ENCODE measurements at regions not wholly inside any gene's neighbourhood (a gene's known extent, or its start where the extent isn't known, plus 50 kb on each side); places are given as distances from the start of the nearest gene placed in this dataset.

DNA sequence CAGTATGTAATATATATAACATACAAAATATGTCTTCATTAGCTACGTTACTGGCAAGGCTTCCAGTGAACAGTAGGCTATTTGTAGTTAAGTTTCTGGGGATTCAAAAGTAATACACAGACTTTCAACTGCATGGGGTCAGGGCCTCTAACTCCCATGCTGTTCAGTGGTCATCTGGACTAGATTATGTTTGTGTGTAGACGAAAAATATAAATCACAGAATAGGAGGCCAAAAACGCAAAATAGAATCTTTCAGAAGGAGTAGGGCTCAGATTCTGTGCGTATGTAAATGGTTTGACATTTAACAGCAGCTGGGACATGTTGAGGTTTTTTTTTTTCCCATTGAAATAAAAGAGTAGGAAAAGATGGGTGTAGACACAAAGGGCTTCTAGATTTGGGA is 1048.7 kb upstream of the WWC1 start:
- no peak overlapping the region for H2AK5ac ChIP-seq (ENCODE audit: low read length, severe bottlenecking)
- no peak overlapping the region for H4K91ac ChIP-seq (ENCODE audit: low read length)
- H2AFZ ChIP-seq (ENCODE audit: low read depth, low read length) = no peak overlapping the region
- H3K23ac ChIP-seq (ENCODE audit: low read length in 2 of 2) = no peak overlapping the region
- WGBS = 85% methylated on average over 4 of the region's 4 CpGs
- H2BK12ac ChIP-seq (ENCODE audit: low read length in 2 of 2) = no peak overlapping the region
- H3K27ac ChIP-seq (ENCODE audit: low read length, poor library complexity, severe bottlenecking) = no peak overlapping the region
- H3K4me2 ChIP-seq (ENCODE audit: low read length, poor library complexity, severe bottlenecking) = no peak overlapping the region
- H2BK15ac ChIP-seq (ENCODE audit: low read depth, poor library complexity, severe bottlenecking) = no peak overlapping the region
- H2BK120ac ChIP-seq (ENCODE audit: low read depth, low read length) = no peak overlapping the region
- H3K36me3 ChIP-seq (ENCODE audit: control insufficient read depth in 1 of 2, insufficient read depth in 2 of 2, low read depth in 1 of 2, low read length in 2 of 2) = no peaks in the 10 kb centered on the region
- H3K27me3 ChIP-seq (ENCODE audit: control insufficient read depth in 1 of 2, insufficient read depth in 1 of 2, low read length in 2 of 2) = no peaks in the 10 kb centered on the region
- H3K18ac ChIP-seq (ENCODE audit: low read depth in 1 of 2, low read length in 2 of 2) = no peak overlapping the region
- no peaks in the 10 kb centered on the region for H3K9me3 ChIP-seq (ENCODE audit: control insufficient read depth, low read length)
- no peaks in the 10 kb centered on the region for H3K4me1 ChIP-seq (ENCODE audit: control insufficient read depth, insufficient read depth, low read depth, low read length)
- DNase-seq = no peak
- no peak overlapping the region for H3K9ac ChIP-seq (ENCODE audit: low read length)
- H3K79me1 ChIP-seq (replicated peaks; ENCODE audit: low read length, poor library complexity, severe bottlenecking) = no peaks in the 10 kb centered on the region
- no peak overlapping the region for H3K4ac ChIP-seq (ENCODE audit: low read depth in 1 of 2, low read length in 2 of 2)
- H3K14ac ChIP-seq (ENCODE audit: low read length in 2 of 2) = no peak overlapping the region
- H2BK5ac ChIP-seq (ENCODE audit: low read depth, low read length, poor library complexity, severe bottlenecking) = no peak overlapping the region
- no peak overlapping the region for H4K8ac ChIP-seq (ENCODE audit: low read length)
- no peak overlapping the region for H3K4me3 ChIP-seq (ENCODE audit: insufficient read depth in 1 of 2, low read depth in 1 of 2, low read length in 2 of 2)

DNA sequence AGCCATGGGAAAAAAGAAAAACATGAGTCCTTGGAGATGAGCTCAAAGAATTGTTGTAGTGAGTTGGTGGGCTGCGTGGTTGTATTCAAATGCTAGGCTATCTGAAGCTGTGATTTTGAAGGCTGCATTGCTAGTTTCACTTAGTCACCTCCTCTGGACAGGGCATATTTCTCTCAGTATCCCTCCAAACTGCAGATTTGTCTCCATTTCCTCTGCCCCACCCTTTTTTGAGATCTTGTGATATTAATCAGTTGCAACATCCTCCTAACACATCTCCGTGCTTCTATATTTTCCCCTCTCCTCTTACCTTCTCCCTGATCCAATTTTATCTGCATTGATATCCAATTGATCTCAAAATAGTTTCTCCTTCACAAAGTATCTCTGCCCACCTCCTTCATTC is 1048.0 kb upstream of the WWC1 start:
- Histone ChIP-seq H3K27me3 (ENCODE audit: control insufficient read depth in 1 of 2, insufficient read depth in 1 of 2, low read length in 2 of 2) (no peaks in the 10 kb centered on the region), H3K4me2 (ENCODE audit: low read length, poor library complexity, severe bottlenecking) (no peak overlapping the region), H2AK5ac (ENCODE audit: low read length, severe bottlenecking) (no peak overlapping the region), H3K14ac (ENCODE audit: low read length in 2 of 2) (no peak overlapping the region), H3K23ac (ENCODE audit: low read length in 2 of 2) (no peak overlapping the region), H2BK120ac (ENCODE audit: low read depth, low read length) (no peak overlapping the region), H3K4me3 (ENCODE audit: insufficient read depth in 1 of 2, low read depth in 1 of 2, low read length in 2 of 2) (no peak overlapping the region), H3K18ac (ENCODE audit: low read depth in 1 of 2, low read length in 2 of 2) (no peak overlapping the region), H2BK5ac (ENCODE audit: low read depth, low read length, poor library complexity, severe bottlenecking) (no peak overlapping the region), H2BK12ac (ENCODE audit: low read length in 2 of 2) (no peak overlapping the region), H3K4ac (ENCODE audit: low read depth in 1 of 2, low read length in 2 of 2) (no peak overlapping the region), H3K9ac (ENCODE audit: low read length) (no peak overlapping the region), H4K8ac (ENCODE audit: low read length) (no peak overlapping the region), H3K27ac (ENCODE audit: low read length, poor library complexity, severe bottlenecking) (no peak overlapping the region), H3K36me3 (ENCODE audit: control insufficient read depth in 1 of 2, insufficient read depth in 2 of 2, low read depth in 1 of 2, low read length in 2 of 2) (no peaks in the 10 kb centered on the region), H3K9me3 (ENCODE audit: control insufficient read depth, low read length) (no peaks in the 10 kb centered on the region), H4K91ac (ENCODE audit: low read length) (no peak overlapping the region), H3K4me1 (ENCODE audit: control insufficient read depth, insufficient read depth, low read depth, low read length) (no peaks in the 10 kb centered on the region), H3K79me1 (replicated peaks; ENCODE audit: low read length, poor library complexity, severe bottlenecking) (no peaks in the 10 kb centered on the region), H2BK15ac (ENCODE audit: low read depth, poor library complexity, severe bottlenecking) (no peak overlapping the region), H2AFZ (ENCODE audit: low read depth, low read length) (no peak overlapping the region)
- 83% methylated on average over 2 of the region's 2 CpGs for WGBS
- DNase-seq = no peak

DNA sequence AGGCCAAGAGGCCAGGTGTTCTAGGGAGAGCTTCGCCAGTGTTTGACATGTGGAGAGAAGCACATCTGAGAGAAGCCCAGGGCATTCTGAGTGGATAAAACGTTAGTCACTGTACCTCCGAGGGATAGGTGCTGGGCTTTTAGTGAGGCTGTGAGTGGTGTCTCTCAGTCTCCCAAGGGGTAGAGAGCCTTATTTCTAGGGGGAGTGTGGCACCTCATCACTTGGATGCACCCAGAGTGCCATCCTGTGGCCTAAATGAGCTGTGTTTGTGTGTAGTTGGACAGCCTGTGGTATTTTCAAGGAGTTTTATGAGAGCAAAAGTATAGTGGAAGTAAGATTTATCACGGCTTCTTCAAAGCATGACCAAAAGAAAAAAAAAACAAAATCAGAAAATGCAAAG is 1046.9 kb upstream of the WWC1 start:
- DNase-seq = peak; percentile 38
- 52% methylated on average over 4 of the region's 4 CpGs for WGBS
- no peak overlapping the region for H2BK12ac ChIP-seq (ENCODE audit: low read length in 2 of 2)

DNA sequence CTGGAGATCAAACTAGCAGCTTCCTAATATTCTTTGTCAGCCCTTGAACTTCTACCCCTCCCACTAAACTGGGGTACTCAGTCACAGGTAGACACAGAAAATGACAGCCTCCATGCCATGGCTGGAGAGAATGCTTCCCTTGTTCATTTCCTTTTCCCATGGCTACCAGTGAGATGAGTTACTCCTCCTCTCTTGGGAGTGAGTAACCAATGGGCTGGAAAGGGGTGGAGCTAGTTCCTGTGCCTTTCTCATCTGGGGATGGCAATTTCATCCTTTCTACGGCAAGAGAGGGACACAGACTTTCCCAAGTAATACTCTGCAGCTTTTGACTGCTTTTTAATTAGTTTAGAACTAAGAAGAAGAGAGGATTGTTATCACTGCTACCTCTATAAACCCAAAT is 1045.6 kb upstream of the WWC1 start:
- Histone ChIP-seq H3K27ac (ENCODE audit: low read length, poor library complexity, severe bottlenecking) (no peak overlapping the region), H2AFZ (ENCODE audit: low read depth, low read length) (no peak overlapping the region), H3K18ac (ENCODE audit: low read depth in 1 of 2, low read length in 2 of 2) (no peak overlapping the region), H2AK5ac (ENCODE audit: low read length, severe bottlenecking) (no peak overlapping the region), H3K9ac (ENCODE audit: low read length) (no peak overlapping the region), H4K8ac (ENCODE audit: low read length) (no peak overlapping the region), H3K4me2 (ENCODE audit: low read length, poor library complexity, severe bottlenecking) (no peak overlapping the region), H2BK5ac (ENCODE audit: low read depth, low read length, poor library complexity, severe bottlenecking) (no peak overlapping the region), H3K4ac (ENCODE audit: low read depth in 1 of 2, low read length in 2 of 2) (no peak overlapping the region), H3K4me3 (ENCODE audit: insufficient read depth in 1 of 2, low read depth in 1 of 2, low read length in 2 of 2) (no peak overlapping the region), H3K9me3 (ENCODE audit: control insufficient read depth, low read length) (no peaks in the 10 kb centered on the region), H2BK15ac (ENCODE audit: low read depth, poor library complexity, severe bottlenecking) (no peak overlapping the region), H3K36me3 (ENCODE audit: control insufficient read depth in 1 of 2, insufficient read depth in 2 of 2, low read depth in 1 of 2, low read length in 2 of 2) (no peaks in the 10 kb centered on the region), H3K14ac (ENCODE audit: low read length in 2 of 2) (no peak overlapping the region), H4K91ac (ENCODE audit: low read length) (no peak overlapping the region), H3K4me1 (ENCODE audit: control insufficient read depth, insufficient read depth, low read depth, low read length) (no peaks in the 10 kb centered on the region), H2BK120ac (ENCODE audit: low read depth, low read length) (no peak overlapping the region), H3K23ac (ENCODE audit: low read length in 2 of 2) (no peak overlapping the region), H3K79me1 (replicated peaks; ENCODE audit: low read length, poor library complexity, severe bottlenecking) (no peaks in the 10 kb centered on the region), H3K27me3 (ENCODE audit: control insufficient read depth in 1 of 2, insufficient read depth in 1 of 2, low read length in 2 of 2) (no peaks in the 10 kb centered on the region), H2BK12ac (ENCODE audit: low read length in 2 of 2) (no peak overlapping the region)
- WGBS = no CpG with 5 or more reads among the region's 1 CpG
- DNase-seq = no peak

More for the DNA sequence above, 1046.9 kb upstream of the WWC1 start:
- H3K36me3 ChIP-seq (ENCODE audit: control insufficient read depth in 1 of 2, insufficient read depth in 2 of 2, low read depth in 1 of 2, low read length in 2 of 2) = no peaks in the 10 kb centered on the region
- no peak overlapping the region for H3K18ac ChIP-seq (ENCODE audit: low read depth in 1 of 2, low read length in 2 of 2)
- no peak overlapping the region for H3K23ac ChIP-seq (ENCODE audit: low read length in 2 of 2)
- no peak overlapping the region for H4K8ac ChIP-seq (ENCODE audit: low read length)
- H2AFZ ChIP-seq (ENCODE audit: low read depth, low read length) = peak overlapping the region; percentile 29
- no peaks in the 10 kb centered on the region for H3K27me3 ChIP-seq (ENCODE audit: control insufficient read depth in 1 of 2, insufficient read depth in 1 of 2, low read length in 2 of 2)
- no peak overlapping the region for H4K91ac ChIP-seq (ENCODE audit: low read length)
- H3K4me3 ChIP-seq (ENCODE audit: insufficient read depth in 1 of 2, low read depth in 1 of 2, low read length in 2 of 2) = no peak overlapping the region
- H3K27ac ChIP-seq (ENCODE audit: low read length, poor library complexity, severe bottlenecking) = no peak overlapping the region
- H2BK15ac ChIP-seq (ENCODE audit: low read depth, poor library complexity, severe bottlenecking) = no peak overlapping the region
- H3K79me1 ChIP-seq (replicated peaks; ENCODE audit: low read length, poor library complexity, severe bottlenecking) = no peaks in the 10 kb centered on the region
- no peak overlapping the region for H3K4me2 ChIP-seq (ENCODE audit: low read length, poor library complexity, severe bottlenecking)
- H3K9ac ChIP-seq (ENCODE audit: low read length) = no peak overlapping the region
- H2BK120ac ChIP-seq (ENCODE audit: low read depth, low read length) = no peak overlapping the region
- no peaks in the 10 kb centered on the region for H3K4me1 ChIP-seq (ENCODE audit: control insufficient read depth, insufficient read depth, low read depth, low read length)
- no peak overlapping the region for H3K4ac ChIP-seq (ENCODE audit: low read depth in 1 of 2, low read length in 2 of 2)
- H2AK5ac ChIP-seq (ENCODE audit: low read length, severe bottlenecking) = no peak overlapping the region
- no peak overlapping the region for H3K14ac ChIP-seq (ENCODE audit: low read length in 2 of 2)
- H3K9me3 ChIP-seq (ENCODE audit: control insufficient read depth, low read length) = no peaks in the 10 kb centered on the region
- H2BK5ac ChIP-seq (ENCODE audit: low read depth, low read length, poor library complexity, severe bottlenecking) = no peak overlapping the region
